Brain microvascular endothelial cell (primary cell): ENCODE measurements at regions not wholly inside any gene's neighbourhood (a gene's known extent, or its start where the extent isn't known, plus 50 kb on each side); places are given as distances from the start of the nearest gene placed in this dataset.

Source experiments
- DNase-seq: peaks from one replicate; pipeline ENCODE4 v3.0.0-alpha.2; 2020
- H3K27ac ChIP-seq: fragments of 250-450 bp; sonication (Bioruptor Pico); 2 replicates; pipeline ENCODE4 v1.5.1; 2020; ENCODE audit warnings: mild to moderate bottlenecking, moderate library complexity
- H3K27me3 ChIP-seq: fragments of 250-450 bp; sonication (Bioruptor Pico); replicated peaks from 2 replicates; pipeline ENCODE4 v1.5.1; 2020; ENCODE audit warnings: mild to moderate bottlenecking
- H3K36me3 ChIP-seq: fragments of 250-450 bp; sonication (Bioruptor Pico); replicated peaks from 2 replicates; pipeline ENCODE4 v1.5.1; 2020; ENCODE audit warnings: mild to moderate bottlenecking
- H3K4me3 ChIP-seq: 2 replicates; pipeline ENCODE4 v1.5.1; 2011; ENCODE audit warnings: low read depth, mild to moderate bottlenecking, control low read depth, low read length, moderate library complexity
- in situ Hi-C: cut with HindIII; loops from 2 replicates; pipeline ENCODE4 v1.10.0; 2017; ENCODE audit warnings: low sequenced_read_pairs, low pct_ligation_motif_present
- TF ChIP-seq, protein P1 (sequence below): IDR thresholded peaks from 2 replicates; pipeline ENCODE4 v1.5.1; 2011; ENCODE audit warnings: low read depth, mild to moderate bottlenecking, moderate library complexity, low read length, control low read depth, inconsistent platforms; ENCODE audit errors: missing control alignments

DNA sequence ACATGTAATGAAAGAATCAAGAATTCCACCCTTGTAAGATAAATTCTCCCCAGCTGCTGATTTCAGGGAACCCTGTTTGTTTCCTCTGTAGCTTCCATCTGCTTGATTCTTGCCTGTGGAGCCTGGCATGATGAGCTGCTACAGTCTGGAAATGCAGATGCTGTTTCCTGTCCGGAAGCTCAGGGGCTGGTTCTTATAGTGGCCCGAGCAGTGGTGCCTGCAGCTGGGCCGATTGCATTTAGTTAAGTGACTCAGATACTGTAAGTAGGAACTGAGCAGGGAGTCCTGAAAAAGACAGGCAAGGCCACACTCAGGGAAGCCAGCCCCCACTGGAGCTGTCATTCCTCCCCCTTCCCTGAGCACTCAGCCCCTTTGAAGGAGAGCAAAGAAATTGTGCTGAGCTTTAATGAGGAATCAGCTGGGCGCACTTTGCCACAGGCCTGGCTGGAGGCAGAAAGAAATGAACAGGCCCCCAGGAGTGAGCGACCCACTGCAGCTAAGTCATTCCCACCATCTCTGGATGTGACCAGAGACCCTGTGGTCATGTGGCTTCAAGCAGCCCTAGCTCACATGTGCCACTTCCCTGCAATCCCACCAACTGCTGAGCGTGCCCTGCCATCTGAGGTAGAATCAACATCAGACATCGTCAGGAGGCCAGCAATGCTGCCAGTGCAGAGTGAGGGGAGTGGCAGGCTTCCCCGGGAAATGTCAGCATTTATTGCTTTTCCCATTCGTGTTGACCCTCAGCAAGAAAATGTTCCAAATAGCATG lies 206.0 kb upstream of the WWC1 start:
- in situ Hi-C loops: no loop called here
- DNase-seq: no peak
- no peak overlapping the region for H3K27ac ChIP-seq

DNA sequence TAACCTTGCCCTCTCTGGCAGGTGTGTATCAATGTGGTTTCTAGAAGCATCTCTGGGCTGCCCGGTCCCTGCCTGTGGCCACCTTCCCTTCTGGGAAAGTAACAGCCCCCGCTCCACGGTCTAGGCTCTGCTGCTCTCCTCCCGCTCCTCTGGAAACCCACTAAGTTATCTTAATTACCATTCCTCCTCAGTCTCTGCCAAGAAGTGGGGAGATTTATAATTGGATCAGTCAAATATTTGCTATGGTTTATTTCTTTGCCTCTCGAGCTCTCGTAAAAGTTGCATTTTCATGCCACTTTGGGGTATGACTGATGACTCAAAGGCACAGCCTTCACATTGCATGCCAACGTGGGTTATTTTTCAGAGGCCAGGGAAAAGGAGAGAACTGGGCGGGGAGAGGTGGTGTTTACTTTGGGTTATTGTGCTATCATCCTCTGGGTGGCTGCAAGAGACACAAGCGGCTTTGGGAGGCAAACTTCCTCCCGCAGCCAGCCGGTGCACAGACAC lies 205.3 kb upstream of the WWC1 start:
- Histone ChIP-seq H3K36me3 (no peaks in the 10 kb centered on the region), H3K27me3 (no peaks in the 10 kb centered on the region), H3K4me3 (no peak overlapping the region), H3K27ac (no peak overlapping the region)
- TF ChIP-seq, protein P1, sequence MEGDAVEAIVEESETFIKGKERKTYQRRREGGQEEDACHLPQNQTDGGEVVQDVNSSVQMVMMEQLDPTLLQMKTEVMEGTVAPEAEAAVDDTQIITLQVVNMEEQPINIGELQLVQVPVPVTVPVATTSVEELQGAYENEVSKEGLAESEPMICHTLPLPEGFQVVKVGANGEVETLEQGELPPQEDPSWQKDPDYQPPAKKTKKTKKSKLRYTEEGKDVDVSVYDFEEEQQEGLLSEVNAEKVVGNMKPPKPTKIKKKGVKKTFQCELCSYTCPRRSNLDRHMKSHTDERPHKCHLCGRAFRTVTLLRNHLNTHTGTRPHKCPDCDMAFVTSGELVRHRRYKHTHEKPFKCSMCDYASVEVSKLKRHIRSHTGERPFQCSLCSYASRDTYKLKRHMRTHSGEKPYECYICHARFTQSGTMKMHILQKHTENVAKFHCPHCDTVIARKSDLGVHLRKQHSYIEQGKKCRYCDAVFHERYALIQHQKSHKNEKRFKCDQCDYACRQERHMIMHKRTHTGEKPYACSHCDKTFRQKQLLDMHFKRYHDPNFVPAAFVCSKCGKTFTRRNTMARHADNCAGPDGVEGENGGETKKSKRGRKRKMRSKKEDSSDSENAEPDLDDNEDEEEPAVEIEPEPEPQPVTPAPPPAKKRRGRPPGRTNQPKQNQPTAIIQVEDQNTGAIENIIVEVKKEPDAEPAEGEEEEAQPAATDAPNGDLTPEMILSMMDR: no peak
- in situ Hi-C loops: no loop called here
- DNase-seq: no peak

More for the DNA sequence above, 206.0 kb upstream of the WWC1 start:
- TF ChIP-seq, protein P1: no peak
- Histone ChIP-seq H3K36me3 (no peaks in the 10 kb centered on the region), H3K4me3 (no peak overlapping the region), H3K27me3 (no peaks in the 10 kb centered on the region)

DNA sequence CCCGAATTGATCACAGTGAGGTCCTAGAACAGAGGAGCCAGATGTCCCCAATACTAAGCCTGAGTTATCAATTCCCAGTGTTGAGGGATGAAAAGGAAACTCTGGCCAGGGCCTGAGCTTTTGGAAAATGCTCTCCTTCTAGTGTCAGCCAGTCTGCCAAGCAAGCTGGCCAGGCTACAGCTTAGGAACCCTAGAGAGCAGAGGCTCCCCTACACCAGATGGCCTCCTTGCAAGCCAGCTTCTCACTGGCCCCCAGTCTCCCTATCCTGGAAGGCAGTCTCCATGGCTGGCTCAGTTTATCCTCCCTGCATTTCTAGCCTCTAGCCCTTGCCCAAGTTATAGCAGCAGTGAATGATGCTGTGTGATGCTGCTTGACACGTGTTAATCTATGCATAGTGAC lies 204.7 kb upstream of the WWC1 start:
- in situ Hi-C loops: no loop called here
- no peak for DNase-seq
- H3K4me3 ChIP-seq: no peak overlapping the region
- H3K27ac ChIP-seq: no peak overlapping the region
- TF ChIP-seq, protein P1: no peak
- no peaks in the 10 kb centered on the region for H3K27me3 ChIP-seq
- H3K36me3 ChIP-seq: no peaks in the 10 kb centered on the region

DNA sequence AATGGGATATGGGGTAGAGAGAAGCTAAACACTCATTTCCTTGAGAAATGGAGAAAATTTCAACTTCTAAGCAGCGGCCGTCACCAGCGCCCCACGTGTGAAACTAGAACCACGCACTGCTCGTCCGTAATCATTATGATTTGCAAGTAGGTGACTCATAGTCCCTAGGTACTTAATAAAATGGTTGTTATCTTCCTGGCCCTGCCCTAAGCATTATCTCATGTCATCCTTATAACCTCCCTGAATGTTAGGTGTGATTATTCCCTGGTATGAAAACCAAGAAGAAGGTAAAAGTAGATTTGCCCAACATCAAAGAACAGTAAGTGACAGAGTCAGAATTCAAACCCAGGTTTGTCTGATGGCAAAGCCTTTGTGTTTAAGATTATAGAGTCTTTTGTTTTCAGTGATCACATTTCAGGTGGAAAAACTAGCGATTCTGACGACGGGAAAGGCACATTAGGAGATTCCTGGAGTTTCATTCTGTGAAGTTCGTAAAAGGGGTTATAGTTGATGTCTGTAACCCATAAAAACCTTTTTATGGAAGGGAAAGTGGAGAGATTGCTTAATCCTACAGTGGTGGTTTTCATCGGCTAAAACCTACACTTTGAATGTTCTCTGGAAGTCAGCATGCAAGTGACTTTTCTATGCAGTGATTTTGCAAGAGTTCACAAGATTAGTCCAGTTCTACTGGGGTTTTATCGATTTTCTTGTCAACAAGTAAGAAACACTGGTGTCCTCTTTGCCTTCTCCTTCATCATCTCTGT lies 202.9 kb upstream of the WWC1 start:
- DNase-seq: no peak
- Histone ChIP-seq H3K4me3 (no peak overlapping the region), H3K27ac (no peak overlapping the region), H3K36me3 (no peaks in the 10 kb centered on the region), H3K27me3 (no peaks in the 10 kb centered on the region)
- in situ Hi-C loops: no loop called here
- TF ChIP-seq, protein P1: no peak

DNA sequence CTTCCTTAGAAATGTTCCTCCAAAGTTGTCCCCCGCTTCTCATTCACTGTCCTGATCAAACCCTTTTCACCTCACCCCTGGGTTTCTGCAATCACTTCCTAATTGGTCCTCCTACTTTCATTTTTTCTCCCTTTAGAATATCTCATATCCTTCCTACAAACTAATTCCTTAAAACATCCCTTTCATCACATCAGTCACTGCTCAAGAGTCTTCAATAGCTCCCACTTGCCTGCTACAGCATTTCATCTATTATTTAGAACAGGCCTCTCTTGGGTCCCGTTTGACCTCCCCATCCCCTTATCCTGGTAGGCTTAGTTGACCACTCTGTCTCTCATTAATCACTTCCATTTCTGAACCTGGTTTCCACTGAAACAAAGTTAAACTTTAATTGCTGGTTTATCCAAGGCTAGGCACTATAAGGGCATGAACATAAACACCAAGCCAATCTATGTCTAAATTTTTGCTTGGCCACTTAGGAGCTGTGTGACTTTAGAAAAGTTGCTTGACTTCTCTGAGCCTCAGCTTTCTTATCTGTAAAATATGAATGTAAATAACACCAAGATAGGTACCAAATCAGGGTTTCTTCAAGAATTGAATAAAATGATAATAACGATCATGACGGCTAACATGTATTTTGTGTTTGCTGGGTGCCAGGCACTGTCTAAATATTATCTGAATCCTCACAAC lies 202.1 kb upstream of the WWC1 start:
- TF ChIP-seq, protein P1: no peak
- Histone ChIP-seq H3K27ac (no peak overlapping the region), H3K4me3 (no peak overlapping the region), H3K36me3 (no peaks in the 10 kb centered on the region), H3K27me3 (no peaks in the 10 kb centered on the region)
- in situ Hi-C loops: no loop called here
- DNase-seq: no peak
